A673 (cell line): ENCODE measurements at regions not wholly inside any gene's neighbourhood (a gene's known extent, or its start where the extent isn't known, plus 50 kb on each side); places are given as distances from the start of the nearest gene placed in this dataset.

Experiments
- BruUV-seq: library from RNA; stranded (reverse); fragments of 400-500 nt; replicated peaks from 2 replicates; lab custom pipeline; 2021; lab: Mats Ljungman, UMichigan
- CTCF ChIA-PET: fragments of 300-600 bp; sonication (Branson Sonifier 250); formaldehyde crosslinking; loops from one replicate; lab custom pipeline; 2022; ENCODE audit warnings: antibody characterized with exemption; lab: Charles Lee
- POLR2A ChIA-PET: fragments of 300-600 bp; sonication (Branson Sonifier 250); formaldehyde crosslinking; loops from one replicate; lab custom pipeline; 2022; ENCODE audit warnings: antibody characterized with exemption; ENCODE audit not compliant: low non-redundant PET; lab: Charles Lee
- DNase-seq: peaks from one replicate; pipeline ENCODE4 v3.0.0-alpha.2; 2015; ENCODE audit warnings: low spot score
- H3K27ac ChIP-seq: fragments of 200-600 bp; sonication (generic); 2 replicates; pipeline ENCODE4 v1.5.1; 2016; ENCODE audit warnings: mixed run types, low read depth, mild to moderate bottlenecking, mixed read lengths, antibody characterized with exemption, low read length; ENCODE audit not compliant: poor library complexity, severe bottlenecking
- H3K27me3 ChIP-seq: fragments of 200-600 bp; sonication (generic); replicated peaks from 2 replicates; pipeline ENCODE4 v1.6.1; 2017; ENCODE audit warnings: mixed run types, low read depth, mild to moderate bottlenecking, mixed read lengths, antibody characterized with exemption, low read length; ENCODE audit not compliant: insufficient read depth, poor library complexity
- H3K36me3 ChIP-seq: fragments of 200-600 bp; sonication (generic); 2 replicates; pipeline ENCODE4 v1.6.1; 2016; ENCODE audit warnings: mixed run types, mild to moderate bottlenecking, mixed read lengths, antibody characterized with exemption, low read length; ENCODE audit not compliant: insufficient read depth, poor library complexity, severe bottlenecking
- H3K4me1 ChIP-seq: fragments of 200-600 bp; sonication (generic); 2 replicates; pipeline ENCODE4 v1.6.1; 2017; ENCODE audit warnings: mixed run types, mild to moderate bottlenecking, mixed read lengths, antibody characterized with exemption, low read length; ENCODE audit not compliant: insufficient read depth, poor library complexity, severe bottlenecking
- H3K4me3 ChIP-seq: fragments of 200-600 bp; sonication (generic); 2 replicates; pipeline ENCODE4 v1.5.1; 2016; ENCODE audit warnings: low read depth, mixed run types, mild to moderate bottlenecking, mixed read lengths, low read length; ENCODE audit not compliant: poor library complexity, severe bottlenecking
- H3K9me3 ChIP-seq: fragments of 200-600 bp; sonication (generic); 2 replicates; pipeline ENCODE4 v1.6.1; 2016; ENCODE audit warnings: mixed run types, low read depth, mild to moderate bottlenecking, mixed read lengths, antibody characterized with exemption, low read length; ENCODE audit not compliant: poor library complexity, severe bottlenecking
- CTCF ChIP-seq: fragments of 300-800, 200-600 bp; sonication (generic); conservative IDR thresholded peaks from 2 replicates; pipeline ENCODE4 v1.5.1; 2017; ENCODE audit warnings: low read depth, mild to moderate bottlenecking, antibody characterized with exemption, low read length, moderate library complexity, mixed read lengths
- EZH2 ChIP-seq: fragments of 200-600 bp; sonication (generic); IDR thresholded peaks from 2 replicates; pipeline ENCODE4 v1.6.1; 2017; ENCODE audit warnings: borderline replicate concordance, low read depth, mild to moderate bottlenecking, mixed read lengths, antibody characterized with exemption, low read length; ENCODE audit not compliant: poor library complexity, severe bottlenecking
- intact Hi-C: fragments of 100-400 bp; cut with micrococcal nuclease; formaldehyde crosslinking; loops from one replicate; pipeline ENCODE4 v1.10.0; 2022; ENCODE audit not compliant: unreplicated experiment

- intact Hi-C loops = no loop called here
- H3K27ac ChIP-seq = no peak overlapping the region
- CTCF ChIA-PET = no interaction called here
- H3K9me3 ChIP-seq = no peaks in the 10 kb centered on the region
- H3K4me3 ChIP-seq = no peak overlapping the region
- no peaks in the 10 kb centered on the region for H3K27me3 ChIP-seq
- H3K36me3 ChIP-seq = no peaks in the 10 kb centered on the region
- no peaks in the 10 kb centered on the region for H3K4me1 ChIP-seq
- no TSS peak for BruUV-seq
- POLR2A ChIA-PET = no interaction called here
- TF ChIP-seq EZH2 (no peak), CTCF (no peak)
- no peak for DNase-seq
Measured at GRCh38 chr6:63502156-63502555, 70.1 kb upstream of the LOC128125822 start.

GRCh38 chr6:63503199-63503598 lies 69.1 kb upstream of the LOC128125822 start:
- ChIA-PET CTCF (no interaction called here), POLR2A (no interaction called here)
- no peak for DNase-seq
- H3K27me3 ChIP-seq = no peaks in the 10 kb centered on the region
- H3K9me3 ChIP-seq = no peaks in the 10 kb centered on the region
- H3K27ac ChIP-seq = no peak overlapping the region
- TF ChIP-seq CTCF = no peak
- no peaks in the 10 kb centered on the region for H3K4me1 ChIP-seq
- no TSS peak for BruUV-seq
- no peaks in the 10 kb centered on the region for H3K36me3 ChIP-seq
- intact Hi-C loops = no loop called here
- H3K4me3 ChIP-seq = no peak overlapping the region

GRCh38 chr6:63504777-63505384 lies 67.4 kb upstream of the LOC128125822 start:
- no TSS peak for BruUV-seq
- no peaks in the 10 kb centered on the region for H3K36me3 ChIP-seq
- no peak overlapping the region for H3K27ac ChIP-seq
- CTCF ChIA-PET = no interaction called here
- no peaks in the 10 kb centered on the region for H3K9me3 ChIP-seq
- no peaks in the 10 kb centered on the region for H3K27me3 ChIP-seq
- no peak for DNase-seq
- no peak overlapping the region for H3K4me3 ChIP-seq
- TF ChIP-seq EZH2 (no peak), CTCF (no peak)
- POLR2A ChIA-PET = no interaction called here
- no peaks in the 10 kb centered on the region for H3K4me1 ChIP-seq
- intact Hi-C loops = no loop called here
